ENCODE measurements at regions not wholly inside any gene's neighbourhood (a gene's known extent, or its start where the extent isn't known, plus 50 kb on each side); places are given as distances from the start of the nearest gene placed in this dataset.

DNA sequence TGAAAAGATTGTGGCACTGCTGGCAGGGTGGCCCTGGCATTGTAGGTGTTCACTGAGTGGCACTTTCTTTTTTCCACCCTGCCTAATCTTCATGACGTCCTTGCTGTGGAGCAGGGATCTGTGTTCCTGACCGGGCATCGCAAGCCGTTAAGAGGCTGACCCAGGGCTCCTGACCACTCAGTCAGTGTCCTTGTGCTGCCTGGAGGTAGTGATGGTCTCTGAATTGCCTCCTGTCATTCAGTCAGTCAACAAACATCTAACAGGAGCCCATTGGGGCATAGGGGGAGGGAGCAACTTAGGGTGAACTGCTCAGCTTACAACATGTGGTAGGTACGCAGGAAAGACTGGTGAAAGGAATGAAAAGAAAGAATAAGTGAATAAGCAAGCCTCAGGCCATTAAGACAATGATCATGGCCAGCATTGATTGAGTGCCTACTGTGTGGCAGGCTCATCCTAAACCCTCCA is 152.0 kb downstream of the CEBPB start:
- H3K4me2 ChIP-seq (ENCODE audit: insufficient read depth, low read length): no peak overlapping the region
- no peaks in the 10 kb centered on the region for H3K36me3 ChIP-seq (ENCODE audit: control insufficient read depth in 2 of 2, extremely low read depth in 1 of 2, insufficient read depth in 2 of 2, low read length in 2 of 2)
- H3K27me3 ChIP-seq (ENCODE audit: control insufficient read depth in 2 of 2, insufficient read depth in 2 of 2, low read length in 2 of 2): peaks cover 0 to 3% of the 10 kb centered on the region in 2 experiments
- ChIA-PET POLR2A (no interaction called here), CTCF (no interaction called here)
- no peak overlapping the region for H2AFZ ChIP-seq (ENCODE audit: low read depth, low read length)
- H3K4me3 ChIP-seq (replicated peaks in 1 of 3; ENCODE audit: insufficient read depth in 1 of 3, low read depth in 1 of 3, low read length in 3 of 3): no peak overlapping the region
- TF ChIP-seq, protein P1, sequence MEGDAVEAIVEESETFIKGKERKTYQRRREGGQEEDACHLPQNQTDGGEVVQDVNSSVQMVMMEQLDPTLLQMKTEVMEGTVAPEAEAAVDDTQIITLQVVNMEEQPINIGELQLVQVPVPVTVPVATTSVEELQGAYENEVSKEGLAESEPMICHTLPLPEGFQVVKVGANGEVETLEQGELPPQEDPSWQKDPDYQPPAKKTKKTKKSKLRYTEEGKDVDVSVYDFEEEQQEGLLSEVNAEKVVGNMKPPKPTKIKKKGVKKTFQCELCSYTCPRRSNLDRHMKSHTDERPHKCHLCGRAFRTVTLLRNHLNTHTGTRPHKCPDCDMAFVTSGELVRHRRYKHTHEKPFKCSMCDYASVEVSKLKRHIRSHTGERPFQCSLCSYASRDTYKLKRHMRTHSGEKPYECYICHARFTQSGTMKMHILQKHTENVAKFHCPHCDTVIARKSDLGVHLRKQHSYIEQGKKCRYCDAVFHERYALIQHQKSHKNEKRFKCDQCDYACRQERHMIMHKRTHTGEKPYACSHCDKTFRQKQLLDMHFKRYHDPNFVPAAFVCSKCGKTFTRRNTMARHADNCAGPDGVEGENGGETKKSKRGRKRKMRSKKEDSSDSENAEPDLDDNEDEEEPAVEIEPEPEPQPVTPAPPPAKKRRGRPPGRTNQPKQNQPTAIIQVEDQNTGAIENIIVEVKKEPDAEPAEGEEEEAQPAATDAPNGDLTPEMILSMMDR (IDR thresholded peaks at IDR 0.05; ENCODE audit: extremely low read depth in 1 of 2, insufficient read depth in 1 of 2, low read depth in 1 of 2, low read length in 2 of 2): no peak
- no peak for TF ChIP-seq POLR2AphosphoS5 (IDR thresholded peaks at IDR 0.05; ENCODE audit: insufficient read depth, low read depth, low read length)
- no peak for TF ChIP-seq FOS (IDR thresholded peaks at IDR 0.05; ENCODE audit: borderline replicate concordance, insufficient read depth, low read length)
- no peak for TF ChIP-seq EZH2 (IDR thresholded peaks at IDR 0.05; ENCODE audit: borderline replicate concordance, low read depth, low read length, severe bottlenecking)
- TF ChIP-seq POLR2A (IDR thresholded peaks at IDR 0.05; ENCODE audit: low read depth, low read length): no peak
- no peak for TF ChIP-seq JUN (IDR thresholded peaks at IDR 0.05; ENCODE audit: borderline replicate concordance, insufficient read depth, insufficient read length, low read depth)
- no peak for TF ChIP-seq MAX (IDR thresholded peaks at IDR 0.05; ENCODE audit: insufficient read depth, insufficient read length)
- TF ChIP-seq MYC (IDR thresholded peaks at IDR 0.05; ENCODE audit: low read depth, low read length): no peak
- no peak for TF ChIP-seq GATA2 (IDR thresholded peaks at IDR 0.05; ENCODE audit: insufficient read depth, insufficient read length, low read depth, low read length)
- H4K20me1 ChIP-seq (replicated peaks; ENCODE audit: control insufficient read depth, extremely low read depth, insufficient read depth, low read length): no peaks in the 10 kb centered on the region
- no TSS peak for BruUV-seq (replicated peaks)
- no peaks in the 10 kb centered on the region for H3K79me2 ChIP-seq (ENCODE audit: control insufficient read depth, insufficient read depth, low read length)
- intact Hi-C loops (cut with micrococcal nuclease): no loop called here
- no peaks in the 10 kb centered on the region for H3K9me3 ChIP-seq (replicated peaks; ENCODE audit: control insufficient read depth, insufficient read depth, low read length)
- H3K9ac ChIP-seq (replicated peaks; ENCODE audit: extremely low read depth, insufficient read depth, low read length): no peak overlapping the region
- no peaks in the 10 kb centered on the region for H3K9me1 ChIP-seq (replicated peaks; ENCODE audit: control insufficient read depth, extremely low read depth, insufficient read depth, low read length)
- H3K27ac ChIP-seq (ENCODE audit: insufficient read depth, low read depth, low read length): no peak overlapping the region
- dilution Hi-C loops (cut with MboI; ENCODE audit: extremely low pct_ligation_motif_present, low sequenced_read_pairs): no loop called here
- FAIRE-seq: no peak
- no peak for DNase-seq (ENCODE audit: low read depth, low spot score)
- H3K4me1 ChIP-seq (ENCODE audit: control insufficient read depth, extremely low read depth, insufficient read depth, low read length): peaks cover 16% of the 10 kb centered on the region

Measured in endothelial cell of umbilical vein (primary cell).